CD4-positive, alpha-beta T cell (primary cell): ENCODE measurements at regions not wholly inside any gene's neighbourhood (a gene's known extent, or its start where the extent isn't known, plus 50 kb on each side); places are given as distances from the start of the nearest gene placed in this dataset.

Experiments used
- ATAC-seq: fragments of 200-7000 bp; cut with Tn5 transposase; one replicate; pipeline ENCODE4 v1.10.0; 2022; ENCODE audit warnings: mild to moderate bottlenecking; ENCODE audit not compliant: poor library complexity
- CTCF ChIA-PET: fragments of 350-600 bp; sonication (Branson Sonifier 250); formaldehyde crosslinking; loops from one replicate; lab custom pipeline; 2021; ENCODE audit warnings: antibody characterized with exemption, inconsistent platforms; lab: Charles Lee
- POLR2A ChIA-PET: fragments of 350-600 bp; sonication (Branson Sonifier 250); formaldehyde crosslinking; loops from one replicate; lab custom pipeline; 2021; ENCODE audit warnings: antibody characterized with exemption, inconsistent platforms; lab: Charles Lee
- DNase-seq, 14 experiments: peaks; one replicate each; pipeline ENCODE4 v3.0.0-alpha.2; 2013 to 2020; ENCODE audit warnings: mixed read lengths in 2 of 14
- H3K27ac ChIP-seq, 2 donors: one replicate each; pipeline versions ENCODE4 v1.5.1 to v1.7.0; 2013; ENCODE audit warnings: low read length in 2 of 2, low read depth in 1 of 2, mild to moderate bottlenecking in 1 of 2
- H3K27me3 ChIP-seq, 2 experiments: 1 replicate in 1 of 2; 2 replicates in 1 of 2; pipeline versions ENCODE4 v1.6.1 to v1.7.0; 2013; ENCODE audit warnings: low read length in 2 of 2, control low read depth in 1 of 2, mild to moderate bottlenecking in 1 of 2, moderate library complexity in 1 of 2; ENCODE audit not compliant: insufficient read depth in 2 of 2, control insufficient read depth in 1 of 2
- H3K36me3 ChIP-seq: one replicate; pipeline ENCODE4 v1.6.1; 2013; ENCODE audit warnings: low read length, control low read depth; ENCODE audit not compliant: insufficient read depth
- H3K4me1 ChIP-seq: one replicate; pipeline ENCODE4 v1.6.1; 2013; ENCODE audit warnings: low read length, control low read depth; ENCODE audit not compliant: insufficient read depth
- H3K4me3 ChIP-seq: one replicate; pipeline ENCODE4 v1.5.1; 2013; ENCODE audit warnings: mild to moderate bottlenecking, low read length, moderate library complexity
- H3K9me3 ChIP-seq, 2 experiments: 1 replicate in 1 of 2; 2 replicates in 1 of 2; pipeline versions ENCODE4 v1.6.1 to v1.7.0; 2013; ENCODE audit warnings: low read length in 2 of 2, mild to moderate bottlenecking in 2 of 2, control low read depth in 1 of 2, moderate library complexity in 1 of 2; ENCODE audit not compliant: control insufficient read depth in 1 of 2, insufficient read depth in 1 of 2
- H3K27ac Mint-ChIP-seq: one replicate; pipeline ENCODE4 v1.8.0; 2020; ENCODE audit warnings: mixed read lengths
- H3K27me3 Mint-ChIP-seq: one replicate; pipeline ENCODE4 v1.8.0; 2021; ENCODE audit warnings: mixed read lengths
- H3K36me3 Mint-ChIP-seq: one replicate; pipeline ENCODE4 v1.8.0; 2021; ENCODE audit warnings: low read depth, mixed read lengths
- H3K4me1 Mint-ChIP-seq: one replicate; pipeline ENCODE4 v1.8.0; 2021; ENCODE audit warnings: low read depth, mixed read lengths
- H3K4me3 Mint-ChIP-seq: one replicate; pipeline ENCODE4 v1.8.0; 2020; ENCODE audit warnings: mild to moderate bottlenecking, mixed read lengths
- H3K9me3 Mint-ChIP-seq: one replicate; pipeline ENCODE4 v1.8.0; 2020; ENCODE audit warnings: mixed read lengths
- CTCF ChIP-seq: fragments of 200-600 bp; IDR thresholded peaks from one replicate; pipeline ENCODE4 v1.8.0; 2022; ENCODE audit warnings: antibody characterized with exemption, mild to moderate bottlenecking
- intact Hi-C, 2 experiments: fragments of 100-400 bp; cut with DNase I in 1 of 2; cut with micrococcal nuclease in 1 of 2; formaldehyde crosslinking; loops; one replicate each; pipeline versions ENCODE4 v1.15.1 to v1.9.0; 2023 to 2025; cut with DNase I, micrococcal nuclease

GRCh38 chr11:70628176-70628854, 230.0 kb downstream of the CTTN start:
- Mint-ChIP-seq H3K4me3 (no peak overlapping the region), H3K27me3 (peaks cover 16% of the 10 kb centered on the region), H3K36me3 (no peaks in the 10 kb centered on the region), H3K4me1 (no peaks in the 10 kb centered on the region), H3K27ac (no peak overlapping the region), H3K9me3 (no peaks in the 10 kb centered on the region)
- intact Hi-C loops, result no loop called here
- Histone ChIP-seq H3K4me3 (no peak overlapping the region), H3K9me3 (peaks cover 0 to 16% of the 10 kb centered on the region in 2 experiments), H3K27me3 (no peaks in the 10 kb centered on the region), H3K4me1 (no peaks in the 10 kb centered on the region), H3K27ac (no peak overlapping the region), H3K36me3 (no peaks in the 10 kb centered on the region)
- DNase-seq, result no peak
- ChIA-PET POLR2A (no interaction called here), CTCF (no interaction called here)
- TF ChIP-seq CTCF, result no peak
- no peak for ATAC-seq

GRCh38 chr11:70628855-70629844, 230.8 kb downstream of the CTTN start:
- Mint-ChIP-seq H3K36me3 (no peaks in the 10 kb centered on the region), H3K4me3 (no peak overlapping the region), H3K27ac (no peak overlapping the region), H3K27me3 (peaks cover 16% of the 10 kb centered on the region), H3K4me1 (no peaks in the 10 kb centered on the region), H3K9me3 (no peaks in the 10 kb centered on the region)
- CTCF ChIA-PET, result no interaction called here
- Histone ChIP-seq H3K27ac (no peak overlapping the region), H3K27me3 (no peaks in the 10 kb centered on the region), H3K4me3 (no peak overlapping the region), H3K9me3 (peaks cover 0 to 10% of the 10 kb centered on the region in 2 experiments), H3K36me3 (no peaks in the 10 kb centered on the region), H3K4me1 (no peaks in the 10 kb centered on the region)
- no peak for ATAC-seq
- intact Hi-C loops, result no loop called here
- TF ChIP-seq CTCF, result no peak
- POLR2A ChIA-PET, result no interaction called here
- no peak for DNase-seq

GRCh38 chr11:70630068-70630467, 231.7 kb downstream of the CTTN start:
- no peaks in the 10 kb centered on the region for H3K4me1 Mint-ChIP-seq
- ChIA-PET CTCF (no interaction called here), POLR2A (no interaction called here)
- DNase-seq (no peak), ATAC-seq (no peak)
- H3K9me3 ChIP-seq, result peaks cover 0 to 9% of the 10 kb centered on the region in 2 experiments
- H3K36me3 Mint-ChIP-seq, result no peaks in the 10 kb centered on the region
- H3K9me3 Mint-ChIP-seq, result no peaks in the 10 kb centered on the region
- intact Hi-C loops, result no loop called here
- no peak overlapping the region for H3K4me3 Mint-ChIP-seq
- no peak for TF ChIP-seq CTCF
- H3K4me3 ChIP-seq, result no peak overlapping the region
- no peak overlapping the region for H3K27ac ChIP-seq
- no peaks in the 10 kb centered on the region for H3K27me3 ChIP-seq
- H3K27me3 Mint-ChIP-seq, result peaks cover 16% of the 10 kb centered on the region
- no peaks in the 10 kb centered on the region for H3K4me1 ChIP-seq
- no peak overlapping the region for H3K27ac Mint-ChIP-seq
- no peaks in the 10 kb centered on the region for H3K36me3 ChIP-seq
